ENCODE measurements at regions not wholly inside any gene's neighbourhood (a gene's known extent, or its start where the extent isn't known, plus 50 kb on each side); places are given as distances from the start of the nearest gene placed in this dataset.

DNA sequence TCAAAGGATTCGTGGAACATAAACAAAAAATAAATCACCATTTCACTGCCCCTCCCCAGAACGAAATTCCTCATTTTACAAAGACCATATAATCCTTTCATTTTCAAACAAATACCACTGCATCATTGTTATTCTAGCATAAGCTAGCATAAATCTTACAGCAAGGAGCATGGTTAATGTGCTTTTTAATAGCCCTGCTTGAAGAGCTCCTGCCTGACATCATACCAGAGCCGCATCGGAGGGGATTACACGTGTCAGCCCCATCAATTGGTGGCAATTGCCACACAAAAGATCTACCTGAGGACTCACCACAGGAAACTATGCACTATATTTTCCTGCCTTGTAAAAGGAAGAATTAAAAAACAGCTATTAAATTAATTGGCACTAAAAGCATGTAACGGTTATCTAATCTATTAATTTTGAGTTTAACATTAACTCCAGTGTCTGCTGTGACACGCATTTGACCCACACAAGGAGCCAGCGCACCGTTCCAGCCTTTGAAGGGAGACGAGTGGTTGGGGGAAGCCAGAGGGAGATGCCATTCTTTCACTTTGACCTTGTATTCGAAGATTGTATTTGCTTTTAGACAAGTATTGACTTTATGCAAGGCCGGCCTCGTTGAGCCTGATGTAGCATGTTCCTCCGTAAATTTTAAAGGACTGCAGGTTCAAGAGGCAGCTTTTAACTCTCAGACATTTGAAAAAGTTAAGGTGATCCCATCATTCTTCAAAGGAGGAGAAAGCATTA lies 261.1 kb upstream of the RNF32 start:
- Histone ChIP-seq H3K4me3 (ENCODE audit: low read depth, low read length, poor library complexity, severe bottlenecking) (no peak overlapping the region), H3K36me3 (ENCODE audit: insufficient read depth, low read length, poor library complexity, severe bottlenecking) (no peaks in the 10 kb centered on the region), H3K27me3 (replicated peaks; ENCODE audit: insufficient read depth, low read depth, low read length, poor library complexity) (peaks cover 36% of the 10 kb centered on the region), H3K4me1 (ENCODE audit: insufficient read depth, low read length, poor library complexity, severe bottlenecking) (no peaks in the 10 kb centered on the region), H3K9me3 (ENCODE audit: low read depth, low read length, poor library complexity, severe bottlenecking) (no peaks in the 10 kb centered on the region), H3K27ac (ENCODE audit: low read depth, low read length, poor library complexity, severe bottlenecking) (no peak overlapping the region)
- POLR2A ChIA-PET (ENCODE audit: low non-redundant PET) = no interaction called here
- CTCF ChIA-PET = no interaction called here
- intact Hi-C loops (cut with micrococcal nuclease; ENCODE audit: unreplicated experiment) = no loop called here
- no peak for TF ChIP-seq EZH2 (IDR thresholded peaks at IDR 0.05; ENCODE audit: borderline replicate concordance, low read depth, low read length, poor library complexity, severe bottlenecking)
- TF ChIP-seq, protein P1, sequence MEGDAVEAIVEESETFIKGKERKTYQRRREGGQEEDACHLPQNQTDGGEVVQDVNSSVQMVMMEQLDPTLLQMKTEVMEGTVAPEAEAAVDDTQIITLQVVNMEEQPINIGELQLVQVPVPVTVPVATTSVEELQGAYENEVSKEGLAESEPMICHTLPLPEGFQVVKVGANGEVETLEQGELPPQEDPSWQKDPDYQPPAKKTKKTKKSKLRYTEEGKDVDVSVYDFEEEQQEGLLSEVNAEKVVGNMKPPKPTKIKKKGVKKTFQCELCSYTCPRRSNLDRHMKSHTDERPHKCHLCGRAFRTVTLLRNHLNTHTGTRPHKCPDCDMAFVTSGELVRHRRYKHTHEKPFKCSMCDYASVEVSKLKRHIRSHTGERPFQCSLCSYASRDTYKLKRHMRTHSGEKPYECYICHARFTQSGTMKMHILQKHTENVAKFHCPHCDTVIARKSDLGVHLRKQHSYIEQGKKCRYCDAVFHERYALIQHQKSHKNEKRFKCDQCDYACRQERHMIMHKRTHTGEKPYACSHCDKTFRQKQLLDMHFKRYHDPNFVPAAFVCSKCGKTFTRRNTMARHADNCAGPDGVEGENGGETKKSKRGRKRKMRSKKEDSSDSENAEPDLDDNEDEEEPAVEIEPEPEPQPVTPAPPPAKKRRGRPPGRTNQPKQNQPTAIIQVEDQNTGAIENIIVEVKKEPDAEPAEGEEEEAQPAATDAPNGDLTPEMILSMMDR (conservative IDR thresholded peaks at IDR 0.05; ENCODE audit: low read depth, low read length) = no peak
- DNase-seq (ENCODE audit: low spot score) = no peak
- BruUV-seq (replicated peaks) = no TSS peak

- TF ChIP-seq, protein P1 (conservative IDR thresholded peaks at IDR 0.05; ENCODE audit: low read depth, low read length) = no peak
- no peak for TF ChIP-seq EZH2 (IDR thresholded peaks at IDR 0.05; ENCODE audit: borderline replicate concordance, low read depth, low read length, poor library complexity, severe bottlenecking)
Observed at GRCh38 chr7:156378806-156379205, 261.8 kb upstream of the RNF32 start.

DNA sequence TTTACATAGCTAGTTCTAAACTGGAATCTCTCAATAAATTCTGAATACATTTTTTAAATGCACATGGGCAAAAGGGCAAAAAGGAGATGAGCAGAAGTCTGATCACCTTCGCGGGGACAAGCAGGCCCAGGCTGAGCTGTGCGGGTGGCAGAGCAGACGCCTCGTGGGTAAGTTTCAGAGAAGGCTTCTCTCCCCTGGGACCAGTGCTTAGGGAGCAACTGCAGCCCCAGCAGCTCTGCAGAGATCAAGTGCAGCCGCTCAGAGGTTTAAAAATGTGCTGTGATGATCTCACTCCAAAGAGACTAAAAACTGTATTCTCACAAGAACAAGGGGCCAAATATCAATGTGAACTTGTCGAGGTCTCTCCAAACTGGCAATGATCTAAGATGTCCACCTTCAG lies 264.3 kb upstream of the RNF32 start:
- no peaks in the 10 kb centered on the region for H3K9me3 ChIP-seq (ENCODE audit: low read depth, low read length, poor library complexity, severe bottlenecking)
- ChIA-PET POLR2A (ENCODE audit: low non-redundant PET) (no interaction called here), CTCF (no interaction called here)
- peak; percentile 5 for DNase-seq (ENCODE audit: low spot score)
- no peak overlapping the region for H3K27ac ChIP-seq (ENCODE audit: low read depth, low read length, poor library complexity, severe bottlenecking)
- H3K4me1 ChIP-seq (ENCODE audit: insufficient read depth, low read length, poor library complexity, severe bottlenecking) = no peaks in the 10 kb centered on the region
- peaks cover 24% of the 10 kb centered on the region for H3K27me3 ChIP-seq (replicated peaks; ENCODE audit: insufficient read depth, low read depth, low read length, poor library complexity)
- TF ChIP-seq, protein P1 (conservative IDR thresholded peaks at IDR 0.05; ENCODE audit: low read depth, low read length) = no peak
- TF ChIP-seq EZH2 (IDR thresholded peaks at IDR 0.05; ENCODE audit: borderline replicate concordance, low read depth, low read length, poor library complexity, severe bottlenecking) = no peak
- no peaks in the 10 kb centered on the region for H3K36me3 ChIP-seq (ENCODE audit: insufficient read depth, low read length, poor library complexity, severe bottlenecking)
- no TSS peak for BruUV-seq (replicated peaks)
- intact Hi-C loops (cut with micrococcal nuclease; ENCODE audit: unreplicated experiment) = no loop called here
- H3K4me3 ChIP-seq (ENCODE audit: low read depth, low read length, poor library complexity, severe bottlenecking) = no peak overlapping the region

More at GRCh38 chr7:156378806-156379205, 261.8 kb upstream of the RNF32 start:
- no TSS peak for BruUV-seq (replicated peaks)
- H3K27me3 ChIP-seq (replicated peaks; ENCODE audit: insufficient read depth, low read depth, low read length, poor library complexity) = peaks cover 35% of the 10 kb centered on the region
- intact Hi-C loops (cut with micrococcal nuclease; ENCODE audit: unreplicated experiment) = no loop called here
- no peak overlapping the region for H3K27ac ChIP-seq (ENCODE audit: low read depth, low read length, poor library complexity, severe bottlenecking)
- ChIA-PET POLR2A (ENCODE audit: low non-redundant PET) (no interaction called here), CTCF (no interaction called here)
- no peaks in the 10 kb centered on the region for H3K36me3 ChIP-seq (ENCODE audit: insufficient read depth, low read length, poor library complexity, severe bottlenecking)
- DNase-seq (ENCODE audit: low spot score) = no peak
- no peaks in the 10 kb centered on the region for H3K9me3 ChIP-seq (ENCODE audit: low read depth, low read length, poor library complexity, severe bottlenecking)
- no peak overlapping the region for H3K4me3 ChIP-seq (ENCODE audit: low read depth, low read length, poor library complexity, severe bottlenecking)
- H3K4me1 ChIP-seq (ENCODE audit: insufficient read depth, low read length, poor library complexity, severe bottlenecking) = no peaks in the 10 kb centered on the region
